GM12878 (cell line): ENCODE measurements at regions not wholly inside any gene's neighbourhood (a gene's known extent, or its start where the extent isn't known, plus 50 kb on each side); places are given as distances from the start of the nearest gene placed in this dataset.

ENCODE experiments used
- ATF3 ChIP-seq: IDR thresholded peaks from 2 replicates; pipeline ENCODE4 v1.6.1; 2011; ENCODE audit warnings: low read depth, mild to moderate bottlenecking, low read length, moderate library complexity, borderline replicate concordance; ENCODE audit errors: extremely low read depth
- CHD4 ChIP-seq: fragments of 200-600 bp; sonication (generic); IDR thresholded peaks from 2 replicates; pipeline ENCODE4 v1.6.1; 2016; ENCODE audit warnings: mild to moderate bottlenecking
- CREB1 ChIP-seq: IDR thresholded peaks from 2 replicates; pipeline ENCODE4 v1.6.1; 2012; ENCODE audit warnings: low read depth, mild to moderate bottlenecking, inconsistent platforms
- CTCF ChIP-seq, 3 experiments: IDR thresholded peaks in 2 of 3; conservative IDR thresholded peaks in 1 of 3; 2 replicates each; pipeline ENCODE4 v1.5.1; 2011; ENCODE audit warnings: low read depth in 3 of 3, low read length in 3 of 3, mild to moderate bottlenecking in 3 of 3, control low read depth in 2 of 3, moderate library complexity in 2 of 3, inconsistent platforms in 1 of 3, mixed read lengths in 1 of 3; ENCODE audit not compliant: control insufficient read depth in 2 of 3, insufficient read depth in 1 of 3; ENCODE audit errors: extremely low read depth in 1 of 3
- EP300 ChIP-seq, 2 experiments: fragments of 150-350 bp in 1 of 2; IDR thresholded peaks; 2 replicates each; pipeline ENCODE4 v1.6.1; 2011 to 2012; ENCODE audit warnings: low read depth in 2 of 2, low read length in 2 of 2, borderline replicate concordance in 1 of 2, improper control_type of control experiment in 1 of 2, inconsistent platforms in 1 of 2; ENCODE audit not compliant: control insufficient read depth in 1 of 2
- FOXM1 ChIP-seq: IDR thresholded peaks from 2 replicates; pipeline ENCODE4 v1.6.1; 2012; ENCODE audit warnings: low read depth, mild to moderate bottlenecking, inconsistent platforms, low read length, moderate library complexity
- NFYB ChIP-seq: IDR thresholded peaks from 2 replicates; pipeline ENCODE4 v1.6.1; 2011; ENCODE audit warnings: low read depth, mild to moderate bottlenecking, low read length, improper control_type of control experiment, moderate library complexity; ENCODE audit not compliant: insufficient read depth
- SREBF2 ChIP-seq: IDR thresholded peaks from 2 replicates; pipeline ENCODE4 v1.6.1; 2012; ENCODE audit warnings: mild to moderate bottlenecking, low read length
- WRNIP1 ChIP-seq: IDR thresholded peaks from 2 replicates; pipeline ENCODE4 v1.6.1; 2011; ENCODE audit warnings: low read depth, low read length, improper control_type of control experiment, borderline replicate concordance

- TF ChIP-seq NFYB (no peak), ATF3 (no peak), EP300 (IDR thresholded peaks at IDR 0.05; ENCODE audit: borderline replicate concordance in 1 of 2, control insufficient read depth in 1 of 2, low read depth in 2 of 2, low read length in 2 of 2) (no peak), FOXM1 (no peak), WRNIP1 (no peak), CREB1 (no peak), CHD4 (no peak), SREBF2 (no peak), CTCF (IDR thresholded peaks at IDR 0.05 in 2 of 3, conservative IDR thresholded peaks at IDR 0.05 in 1 of 3; ENCODE audit: control insufficient read depth in 2 of 3, extremely low read depth in 1 of 3, insufficient read depth in 1 of 3, low read depth in 3 of 3, low read length in 3 of 3) (no peak)
Measured at GRCh38 chr7:10468908-10469307, 504.8 kb upstream of the PHF14 start.
